ENCODE measurements at regions not wholly inside any gene's neighbourhood (a gene's known extent, or its start where the extent isn't known, plus 50 kb on each side); places are given as distances from the start of the nearest gene placed in this dataset.

DNA sequence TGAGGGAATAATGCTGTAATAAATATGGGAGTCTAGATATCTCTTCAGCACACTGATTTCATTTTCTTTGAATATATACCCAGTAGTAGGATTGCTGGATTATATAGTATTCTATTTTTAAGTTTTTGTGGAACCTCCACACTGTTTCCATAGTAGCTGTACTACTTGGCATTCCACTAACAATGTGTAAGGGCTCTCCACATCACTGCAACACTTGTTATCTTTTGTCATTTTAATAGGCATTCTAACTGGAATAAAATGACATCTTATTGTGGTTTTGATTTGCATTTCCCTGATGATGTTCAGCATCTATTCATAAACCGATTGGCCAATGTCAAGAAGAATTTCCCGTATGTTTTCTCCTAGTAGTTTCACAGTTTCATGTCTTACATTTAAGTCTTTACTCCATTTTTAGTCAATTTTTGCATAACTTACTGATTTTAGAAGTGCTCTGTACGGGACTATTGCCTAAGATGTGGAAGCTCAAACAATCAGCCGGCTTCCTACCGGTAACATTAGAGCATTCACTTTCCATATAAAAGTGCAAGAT, 1078.8 kb downstream of the TAF11L14 start:
- no peak overlapping the region for H3K27ac ChIP-seq (ENCODE audit: extremely low read length, insufficient read depth, low read length)
- H3K4me2 ChIP-seq (ENCODE audit: low read depth, low read length), result no peak overlapping the region
- ChIA-PET CTCF (ENCODE audit: low intra/inter-chr PET ratio, low total read pairs) (no interaction called here), POLR2A (no interaction called here)
- in situ Hi-C loops (cut with HindIII; ENCODE audit: extremely low pct_ligation_motif_present, low pct_unique_long_range_greater_than_20kb), result no loop called here
- H3K4me3 ChIP-seq (replicated peaks in 1 of 3; ENCODE audit: insufficient read depth in 1 of 3, low read depth in 2 of 3, low read length in 3 of 3), result no peak overlapping the region
- no peaks in the 10 kb centered on the region for H3K79me2 ChIP-seq (ENCODE audit: insufficient read depth, low read length)
- no peak for FAIRE-seq
- no peaks in the 10 kb centered on the region for H4K20me1 ChIP-seq (ENCODE audit: insufficient read depth, low read length)
- H3K9ac ChIP-seq (ENCODE audit: insufficient read depth, low read depth, low read length), result no peak overlapping the region
- no peaks in the 10 kb centered on the region for H3K36me3 ChIP-seq (replicated peaks in 1 of 2; ENCODE audit: control insufficient read depth in 1 of 2, insufficient read depth in 2 of 2, low read length in 2 of 2)
- H3K4me1 ChIP-seq (ENCODE audit: insufficient read depth, low read length), result no peaks in the 10 kb centered on the region
- no peak overlapping the region for H2AFZ ChIP-seq (ENCODE audit: low read length)
- DNase-seq (ENCODE audit: low spot score), result no peak
- no peak for ATAC-seq
- TF ChIP-seq ZNF761 (CRISPR knock-in tag; conservative IDR thresholded peaks at IDR 0.05) (no peak), MIXL1 (CRISPR knock-in tag; IDR thresholded peaks at IDR 0.05) (no peak), FOXP1 (IDR thresholded peaks at IDR 0.05) (no peak), FOXP1 (CRISPR knock-in tag; IDR thresholded peaks at IDR 0.05) (no peak), CHD2 (IDR thresholded peaks at IDR 0.05; ENCODE audit: low read depth, low read length) (no peak), CENPX (CRISPR knock-in tag; IDR thresholded peaks at IDR 0.05) (no peak), ZNF7 (CRISPR knock-in tag; IDR thresholded peaks at IDR 0.05) (no peak), ISL2 (CRISPR knock-in tag; IDR thresholded peaks at IDR 0.05) (no peak), ZNF431 (CRISPR knock-in tag; IDR thresholded peaks at IDR 0.05; ENCODE audit: borderline replicate concordance, low read depth) (no peak), KLF6 (CRISPR knock-in tag; IDR thresholded peaks at IDR 0.05) (no peak), ATF7 (IDR thresholded peaks at IDR 0.05) (no peak), ATF7 (CRISPR knock-in tag; IDR thresholded peaks at IDR 0.05) (no peak)
- TF ChIP-seq, protein P1, sequence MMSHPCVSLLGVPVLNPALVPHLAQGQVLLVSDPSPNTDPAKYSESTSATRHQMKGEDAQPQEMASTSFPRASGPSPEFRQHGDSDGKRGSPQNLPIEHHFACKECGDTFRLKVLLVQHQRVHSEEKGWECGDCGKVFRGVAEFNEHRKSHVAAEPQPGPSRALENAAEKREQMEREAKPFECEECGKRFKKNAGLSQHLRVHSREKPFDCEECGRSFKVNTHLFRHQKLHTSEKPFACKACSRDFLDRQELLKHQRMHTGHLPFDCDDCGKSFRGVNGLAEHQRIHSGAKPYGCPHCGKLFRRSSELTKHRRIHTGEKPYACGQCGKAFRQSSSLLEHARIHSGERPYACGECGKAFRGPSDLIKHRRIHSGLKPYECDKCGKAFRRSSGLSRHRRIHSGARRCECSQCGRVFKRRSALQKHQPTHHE (CRISPR knock-in tag; IDR thresholded peaks at IDR 0.05; ENCODE audit: borderline replicate concordance), result no peak
- TF ChIP-seq, protein P2, sequence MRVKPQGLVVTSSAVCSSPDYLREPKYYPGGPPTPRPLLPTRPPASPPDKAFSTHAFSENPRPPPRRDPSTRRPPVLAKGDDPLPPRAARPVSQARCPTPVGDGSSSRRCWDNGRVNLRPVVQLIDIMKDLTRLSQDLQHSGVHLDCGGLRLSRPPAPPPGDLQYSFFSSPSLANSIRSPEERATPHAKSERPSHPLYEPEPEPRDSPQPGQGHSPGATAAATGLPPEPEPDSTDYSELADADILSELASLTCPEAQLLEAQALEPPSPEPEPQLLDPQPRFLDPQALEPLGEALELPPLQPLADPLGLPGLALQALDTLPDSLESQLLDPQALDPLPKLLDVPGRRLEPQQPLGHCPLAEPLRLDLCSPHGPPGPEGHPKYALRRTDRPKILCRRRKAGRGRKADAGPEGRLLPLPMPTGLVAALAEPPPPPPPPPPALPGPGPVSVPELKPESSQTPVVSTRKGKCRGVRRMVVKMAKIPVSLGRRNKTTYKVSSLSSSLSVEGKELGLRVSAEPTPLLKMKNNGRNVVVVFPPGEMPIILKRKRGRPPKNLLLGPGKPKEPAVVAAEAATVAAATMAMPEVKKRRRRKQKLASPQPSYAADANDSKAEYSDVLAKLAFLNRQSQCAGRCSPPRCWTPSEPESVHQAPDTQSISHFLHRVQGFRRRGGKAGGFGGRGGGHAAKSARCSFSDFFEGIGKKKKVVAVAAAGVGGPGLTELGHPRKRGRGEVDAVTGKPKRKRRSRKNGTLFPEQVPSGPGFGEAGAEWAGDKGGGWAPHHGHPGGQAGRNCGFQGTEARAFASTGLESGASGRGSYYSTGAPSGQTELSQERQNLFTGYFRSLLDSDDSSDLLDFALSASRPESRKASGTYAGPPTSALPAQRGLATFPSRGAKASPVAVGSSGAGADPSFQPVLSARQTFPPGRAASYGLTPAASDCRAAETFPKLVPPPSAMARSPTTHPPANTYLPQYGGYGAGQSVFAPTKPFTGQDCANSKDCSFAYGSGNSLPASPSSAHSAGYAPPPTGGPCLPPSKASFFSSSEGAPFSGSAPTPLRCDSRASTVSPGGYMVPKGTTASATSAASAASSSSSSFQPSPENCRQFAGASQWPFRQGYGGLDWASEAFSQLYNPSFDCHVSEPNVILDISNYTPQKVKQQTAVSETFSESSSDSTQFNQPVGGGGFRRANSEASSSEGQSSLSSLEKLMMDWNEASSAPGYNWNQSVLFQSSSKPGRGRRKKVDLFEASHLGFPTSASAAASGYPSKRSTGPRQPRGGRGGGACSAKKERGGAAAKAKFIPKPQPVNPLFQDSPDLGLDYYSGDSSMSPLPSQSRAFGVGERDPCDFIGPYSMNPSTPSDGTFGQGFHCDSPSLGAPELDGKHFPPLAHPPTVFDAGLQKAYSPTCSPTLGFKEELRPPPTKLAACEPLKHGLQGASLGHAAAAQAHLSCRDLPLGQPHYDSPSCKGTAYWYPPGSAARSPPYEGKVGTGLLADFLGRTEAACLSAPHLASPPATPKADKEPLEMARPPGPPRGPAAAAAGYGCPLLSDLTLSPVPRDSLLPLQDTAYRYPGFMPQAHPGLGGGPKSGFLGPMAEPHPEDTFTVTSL (CRISPR knock-in tag; IDR thresholded peaks at IDR 0.05; ENCODE audit: borderline replicate concordance), result no peak
- TF ChIP-seq, protein P3, sequence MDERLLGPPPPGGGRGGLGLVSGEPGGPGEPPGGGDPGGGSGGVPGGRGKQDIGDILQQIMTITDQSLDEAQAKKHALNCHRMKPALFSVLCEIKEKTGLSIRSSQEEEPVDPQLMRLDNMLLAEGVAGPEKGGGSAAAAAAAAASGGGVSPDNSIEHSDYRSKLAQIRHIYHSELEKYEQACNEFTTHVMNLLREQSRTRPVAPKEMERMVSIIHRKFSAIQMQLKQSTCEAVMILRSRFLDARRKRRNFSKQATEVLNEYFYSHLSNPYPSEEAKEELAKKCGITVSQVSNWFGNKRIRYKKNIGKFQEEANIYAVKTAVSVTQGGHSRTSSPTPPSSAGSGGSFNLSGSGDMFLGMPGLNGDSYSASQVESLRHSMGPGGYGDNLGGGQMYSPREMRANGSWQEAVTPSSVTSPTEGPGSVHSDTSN (CRISPR knock-in tag; IDR thresholded peaks at IDR 0.05), result no peak
- TF ChIP-seq, protein P4, sequence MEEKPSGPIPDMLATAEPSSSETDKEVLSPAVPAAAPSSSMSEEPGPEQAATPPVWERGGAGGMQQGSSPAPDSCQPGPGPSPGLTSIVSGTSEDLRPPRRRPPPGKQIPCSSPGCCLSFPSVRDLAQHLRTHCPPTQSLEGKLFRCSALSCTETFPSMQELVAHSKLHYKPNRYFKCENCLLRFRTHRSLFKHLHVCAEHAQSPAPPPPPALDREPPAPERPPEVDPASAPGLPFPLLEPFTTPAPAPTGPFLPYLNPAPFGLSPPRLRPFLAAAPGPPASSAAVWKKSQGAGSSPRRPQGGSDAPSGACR (CRISPR knock-in tag; IDR thresholded peaks at IDR 0.05), result no peak
- 10% methylated on average over 5 of the region's 5 CpGs for WGBS (ENCODE audit: low lambda C conversion rate)
- H3K9me3 ChIP-seq (ENCODE audit: low read length), result no peaks in the 10 kb centered on the region; the same call in 1 of the 2 replicates
- BruUV-seq (replicated peaks), result no TSS peak
- H3K27me3 ChIP-seq (ENCODE audit: control insufficient read depth in 1 of 2, insufficient read depth in 2 of 2, low read length in 2 of 2), result no peaks in the 10 kb centered on the region
- intact Hi-C loops (cut with micrococcal nuclease; ENCODE audit: unreplicated experiment), result no loop called here

Measured in HepG2 (cell line).